Esophagus squamous epithelium (tissue), 4 donors: ENCODE measurements at regions not wholly inside any gene's neighbourhood (a gene's known extent, or its start where the extent isn't known, plus 50 kb on each side); places are given as distances from the start of the nearest gene placed in this dataset.

Experiments
- CTCF ChIP-seq, 6 experiments: fragments of 450-650 bp in 4 of 6; fragments of 200-600 bp in 2 of 6; sonication (generic) in 2 of 6; IDR thresholded peaks; one replicate each; pipeline ENCODE4 v1.5.1; 2016 to 2019; ENCODE audit warnings: antibody characterized with exemption in 6 of 6, mild to moderate bottlenecking in 4 of 6, moderate library complexity in 4 of 6
- POLR2A ChIP-seq, 4 donors: fragments of 450-650 bp; IDR thresholded peaks; one replicate each; pipeline ENCODE4 v1.6.1; 2017; ENCODE audit warnings: antibody characterized with exemption in 4 of 4, mild to moderate bottlenecking in 4 of 4, moderate library complexity in 3 of 4

- TF ChIP-seq CTCF (IDR thresholded peaks at IDR 0.05), result no peak
- TF ChIP-seq POLR2A (IDR thresholded peaks at IDR 0.05), result no peak
Observed at GRCh38 chr1:76018045-76018444, 56.5 kb upstream of the ST6GALNAC3 start.
